ENCODE measurements at regions not wholly inside any gene's neighbourhood (a gene's known extent, or its start where the extent isn't known, plus 50 kb on each side); places are given as distances from the start of the nearest gene placed in this dataset.

DNA sequence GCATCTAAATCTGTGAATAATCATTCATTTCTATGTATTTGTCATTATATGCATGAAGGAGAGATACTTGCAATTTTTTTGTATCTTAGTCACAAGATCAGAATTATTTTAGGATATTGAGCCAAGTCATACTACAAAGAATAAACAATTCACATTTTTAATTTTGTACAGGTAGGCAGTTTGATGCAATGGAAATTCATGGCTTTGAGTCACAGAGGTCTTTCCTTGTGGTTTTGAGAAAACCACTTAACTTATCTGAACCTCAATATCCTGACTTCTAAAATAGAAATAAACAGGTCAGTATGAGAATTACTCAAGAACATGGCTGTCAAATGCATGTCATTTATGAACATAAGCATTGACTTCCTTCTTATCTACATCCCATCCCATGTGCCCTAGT, 221.4 kb upstream of the SLC10A2 start:
- Mint-ChIP-seq H3K27ac (no peak overlapping the region), H3K4me3 (no peak overlapping the region), H3K27me3 (no peaks in the 10 kb centered on the region), H3K36me3 (no peaks in the 10 kb centered on the region), H3K4me1 (ENCODE audit: low read depth in 2 of 2) (peaks cover 8 to 21% of the 10 kb centered on the region in 2 donors), H3K9me3 (no peaks in the 10 kb centered on the region)
- ATAC-seq = no peak
- DNase-seq (ENCODE audit: low spot score) = no peak

DNA sequence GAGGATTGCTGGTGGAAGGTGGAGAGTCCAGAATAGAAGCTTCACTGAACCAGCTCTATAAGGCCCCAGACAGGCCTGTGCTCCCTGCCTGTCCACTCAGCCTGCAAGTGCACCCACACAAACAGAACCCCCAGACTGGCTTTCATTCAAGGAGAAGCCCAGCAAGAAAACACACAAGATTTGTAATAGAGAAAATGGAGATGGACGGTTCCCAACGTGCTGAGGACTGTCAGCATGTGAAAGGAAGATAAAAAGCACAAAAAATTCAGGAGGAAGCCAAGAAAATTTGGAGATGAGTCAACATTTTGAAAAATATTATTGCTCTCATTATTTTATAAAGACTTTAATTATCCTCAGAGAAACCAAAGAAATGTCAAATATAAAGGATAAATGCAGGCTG, 218.2 kb upstream of the SLC10A2 start:
- DNase-seq (ENCODE audit: low spot score) (no peak), ATAC-seq (no peak)
- H3K27ac Mint-ChIP-seq = no peak overlapping the region
- no peaks in the 10 kb centered on the region for H3K36me3 Mint-ChIP-seq
- H3K9me3 Mint-ChIP-seq = peaks cover 5% of the 10 kb centered on the region
- peaks cover 8 to 18% of the 10 kb centered on the region in 2 donors for H3K4me1 Mint-ChIP-seq (ENCODE audit: low read depth in 2 of 2)
- H3K27me3 Mint-ChIP-seq = no peaks in the 10 kb centered on the region
- H3K4me3 Mint-ChIP-seq = no peak overlapping the region

DNA sequence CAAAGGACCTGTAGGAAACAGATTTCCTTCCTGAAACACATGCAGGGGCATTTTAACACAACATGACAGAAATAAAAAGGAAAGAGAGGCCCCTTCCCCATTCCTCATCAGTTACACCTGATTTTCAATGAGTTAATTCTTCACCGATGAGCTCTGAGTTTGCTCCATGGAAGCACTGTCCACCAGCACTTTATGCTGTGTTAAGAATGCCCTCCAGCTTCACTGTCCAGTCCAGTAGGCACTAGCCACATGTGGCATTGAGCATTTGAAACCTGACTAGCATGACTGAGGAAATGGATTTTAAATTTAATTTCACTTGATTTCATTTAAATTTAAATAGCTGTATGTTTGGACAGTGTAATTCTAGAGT, 217.2 kb upstream of the SLC10A2 start:
- Mint-ChIP-seq H3K27me3 (no peaks in the 10 kb centered on the region), H3K27ac (no peak overlapping the region), H3K4me1 (ENCODE audit: low read depth in 2 of 2) (peaks cover 4 to 11% of the 10 kb centered on the region in 2 donors), H3K9me3 (peaks cover 5% of the 10 kb centered on the region), H3K36me3 (no peaks in the 10 kb centered on the region), H3K4me3 (no peak overlapping the region)
- no peak for DNase-seq (ENCODE audit: low spot score)
- ATAC-seq = no peak

DNA sequence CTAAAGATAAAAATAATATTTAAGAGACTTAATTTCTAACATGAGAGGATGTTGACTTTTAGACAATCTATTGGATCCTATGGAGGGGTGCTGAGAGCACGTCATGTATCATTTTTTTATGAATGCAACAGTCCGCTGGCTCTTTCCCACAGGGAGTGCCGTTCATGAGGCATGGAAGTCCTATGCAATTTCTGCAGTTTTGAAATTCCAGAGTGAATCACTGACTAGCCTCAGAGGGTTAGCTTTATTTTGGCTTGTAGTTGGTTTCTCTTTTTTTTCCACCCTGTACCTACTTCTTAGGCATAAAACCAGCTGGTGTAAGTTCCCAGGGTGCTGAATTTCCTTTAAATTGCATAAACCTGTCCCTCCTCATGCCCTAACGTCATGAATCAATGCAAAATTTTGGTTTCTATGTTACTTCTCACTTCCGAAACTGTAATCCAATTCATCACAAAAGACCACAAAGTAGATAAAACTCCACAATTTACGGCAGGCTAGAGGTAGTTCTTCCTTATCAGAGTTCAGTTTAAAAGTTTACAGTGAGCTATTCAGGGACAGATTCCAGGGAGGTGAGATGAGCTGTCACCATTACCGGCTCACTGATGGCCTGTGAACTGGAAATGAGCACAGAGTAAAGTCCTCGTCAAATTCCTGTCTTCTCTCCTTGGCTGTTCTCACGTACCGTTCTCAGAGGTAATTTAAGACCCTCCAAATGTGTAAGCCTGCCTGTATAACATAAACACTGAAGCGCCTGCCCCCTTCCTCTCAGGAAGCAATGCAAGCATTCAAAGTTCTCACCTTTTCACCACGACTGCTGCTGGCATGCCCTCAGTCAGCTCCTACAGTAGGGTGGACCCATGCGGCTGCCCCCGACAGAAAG, 216.6 kb upstream of the SLC10A2 start:
- no peak for DNase-seq (ENCODE audit: low spot score)
- no peak for ATAC-seq
- no peaks in the 10 kb centered on the region for H3K36me3 Mint-ChIP-seq
- H3K4me1 Mint-ChIP-seq (ENCODE audit: low read depth in 2 of 2) = peaks cover 0 to 6% of the 10 kb centered on the region in 2 donors
- no peak overlapping the region for H3K4me3 Mint-ChIP-seq
- peaks cover 5% of the 10 kb centered on the region for H3K9me3 Mint-ChIP-seq
- H3K27me3 Mint-ChIP-seq = no peaks in the 10 kb centered on the region
- H3K27ac Mint-ChIP-seq = no peak overlapping the region

DNA sequence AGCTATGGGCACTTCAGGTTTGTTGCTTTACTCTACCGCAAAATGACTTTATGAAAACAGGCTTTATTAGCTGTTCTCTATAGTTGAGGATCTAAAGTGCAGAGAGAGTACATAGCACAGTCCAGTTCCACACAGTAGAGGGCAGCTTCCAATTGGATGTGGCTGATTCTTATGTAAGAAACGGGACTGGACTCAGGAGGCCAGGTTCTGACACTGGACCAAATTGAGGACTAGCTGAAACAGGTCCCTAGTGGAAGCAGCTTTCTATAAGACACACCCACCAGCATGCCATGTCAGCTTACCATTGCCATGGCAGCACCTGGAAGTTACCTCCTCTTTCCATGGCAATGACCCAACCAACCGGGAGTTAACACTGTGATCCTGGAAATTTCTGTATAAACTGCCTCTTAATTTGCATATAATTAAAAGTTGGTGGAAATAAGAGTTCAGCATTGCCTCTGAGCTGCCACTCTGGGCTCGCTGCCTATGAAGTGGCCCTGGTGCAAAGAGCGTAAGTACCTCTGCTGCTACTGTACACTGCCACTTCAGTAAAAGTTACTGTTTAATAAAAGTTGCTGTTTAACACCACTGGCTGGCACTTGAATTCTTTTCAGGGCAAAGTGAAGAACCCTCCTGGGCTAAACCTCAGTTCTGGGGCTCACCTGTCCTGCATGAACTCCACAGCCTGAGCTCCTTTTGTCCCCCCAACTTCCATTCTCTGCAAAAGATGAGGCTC, 211.9 kb upstream of the SLC10A2 start:
- peaks cover 7% of the 10 kb centered on the region for H3K9me3 Mint-ChIP-seq
- peaks cover 0 to 4% of the 10 kb centered on the region in 2 donors for H3K4me1 Mint-ChIP-seq (ENCODE audit: low read depth in 2 of 2)
- no peak for DNase-seq (ENCODE audit: low spot score)
- no peaks in the 10 kb centered on the region for H3K27me3 Mint-ChIP-seq
- no peak overlapping the region for H3K4me3 Mint-ChIP-seq
- no peak overlapping the region for H3K27ac Mint-ChIP-seq
- H3K36me3 Mint-ChIP-seq = no peaks in the 10 kb centered on the region
- ATAC-seq = no peak

DNA sequence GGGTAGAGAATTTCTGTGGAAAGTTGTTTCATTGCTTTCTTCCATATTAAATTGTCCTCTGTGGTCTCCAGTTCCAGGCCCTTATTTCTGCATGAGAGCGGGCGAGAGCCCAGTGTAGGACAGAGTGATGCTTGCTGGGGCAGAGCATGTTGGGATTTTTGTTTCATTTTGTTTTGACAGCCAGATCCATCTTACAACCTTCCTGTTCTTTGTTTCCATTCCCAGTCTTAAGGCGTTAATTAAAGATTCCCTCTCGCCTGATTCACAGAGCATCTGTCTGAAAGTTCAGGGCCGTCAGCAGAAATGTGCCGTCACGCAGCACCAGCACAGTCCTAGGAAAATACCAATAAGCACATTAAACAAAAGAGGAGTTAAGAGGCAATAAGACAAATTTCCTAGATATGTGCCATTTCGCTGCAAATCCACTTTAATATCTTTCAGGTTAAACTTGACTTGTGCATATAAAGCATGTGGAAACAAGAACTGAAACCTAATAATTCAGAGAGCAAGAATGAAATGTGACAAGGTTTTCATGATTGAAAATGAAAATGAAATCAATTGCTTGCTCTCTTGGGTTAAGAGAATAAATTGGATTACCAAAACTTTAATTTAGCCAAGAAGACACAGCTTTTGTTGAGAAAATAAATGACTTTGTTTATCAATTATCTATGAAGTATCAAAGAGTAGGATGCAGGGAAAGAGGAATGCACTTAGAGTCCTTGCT, 210.7 kb upstream of the SLC10A2 start:
- DNase-seq (ENCODE audit: low spot score) (no peak), ATAC-seq (no peak)
- Mint-ChIP-seq H3K4me1 (ENCODE audit: low read depth in 2 of 2) (no peaks in the 10 kb centered on the region), H3K4me3 (no peak overlapping the region), H3K27ac (no peak overlapping the region), H3K9me3 (peaks cover 7% of the 10 kb centered on the region), H3K27me3 (no peaks in the 10 kb centered on the region), H3K36me3 (no peaks in the 10 kb centered on the region)

DNA sequence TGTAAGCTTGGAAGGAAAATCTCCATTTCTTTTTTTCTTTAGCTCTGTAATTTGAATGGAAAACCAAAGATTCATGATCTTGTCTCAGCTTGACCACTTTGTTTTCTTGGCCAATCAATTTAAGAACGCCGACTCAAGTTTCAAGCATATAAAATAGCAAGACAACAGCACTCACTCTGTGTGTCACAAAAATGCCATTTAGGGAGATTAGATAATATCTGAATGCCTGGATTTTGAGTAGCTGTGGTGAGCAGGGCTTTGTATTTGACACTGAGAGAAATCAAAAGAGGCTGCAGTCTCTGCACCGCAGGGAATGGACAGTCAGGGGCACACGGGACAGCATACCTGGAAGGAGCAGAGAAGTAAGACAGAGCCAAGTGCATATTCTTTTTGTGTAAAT, 209.5 kb upstream of the SLC10A2 start:
- no peak for ATAC-seq
- no peaks in the 10 kb centered on the region for H3K4me1 Mint-ChIP-seq (ENCODE audit: low read depth in 2 of 2)
- no peaks in the 10 kb centered on the region for H3K36me3 Mint-ChIP-seq
- H3K27ac Mint-ChIP-seq = no peak overlapping the region
- H3K4me3 Mint-ChIP-seq = no peak overlapping the region
- DNase-seq (ENCODE audit: low spot score) = no peak
- H3K9me3 Mint-ChIP-seq = peaks cover 7% of the 10 kb centered on the region
- no peaks in the 10 kb centered on the region for H3K27me3 Mint-ChIP-seq

DNA sequence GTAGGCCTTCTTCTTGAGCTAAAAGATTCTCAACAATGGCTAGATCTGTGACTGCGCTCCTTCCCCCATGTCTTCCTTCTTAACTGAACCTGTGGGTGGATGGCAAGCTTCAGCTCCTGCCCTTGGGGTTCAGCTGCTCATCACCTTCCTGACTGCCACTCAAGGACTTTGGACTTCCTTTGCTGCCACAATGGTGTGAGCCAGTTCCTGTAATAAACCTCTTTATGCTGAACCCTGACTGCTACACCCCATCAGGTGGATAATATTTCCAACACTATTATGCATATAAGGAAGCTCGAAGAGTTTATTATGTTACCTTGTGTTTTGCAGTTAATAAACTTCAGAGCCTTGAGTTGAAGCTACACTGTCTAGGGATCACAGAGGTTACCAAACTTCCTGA, 208.9 kb upstream of the SLC10A2 start:
- no peaks in the 10 kb centered on the region for H3K36me3 Mint-ChIP-seq
- H3K27me3 Mint-ChIP-seq = no peaks in the 10 kb centered on the region
- DNase-seq (ENCODE audit: low spot score) (no peak), ATAC-seq (no peak)
- no peak overlapping the region for H3K27ac Mint-ChIP-seq
- no peak overlapping the region for H3K4me3 Mint-ChIP-seq
- H3K4me1 Mint-ChIP-seq (ENCODE audit: low read depth in 2 of 2) = no peaks in the 10 kb centered on the region
- H3K9me3 Mint-ChIP-seq = peaks cover 7% of the 10 kb centered on the region

DNA sequence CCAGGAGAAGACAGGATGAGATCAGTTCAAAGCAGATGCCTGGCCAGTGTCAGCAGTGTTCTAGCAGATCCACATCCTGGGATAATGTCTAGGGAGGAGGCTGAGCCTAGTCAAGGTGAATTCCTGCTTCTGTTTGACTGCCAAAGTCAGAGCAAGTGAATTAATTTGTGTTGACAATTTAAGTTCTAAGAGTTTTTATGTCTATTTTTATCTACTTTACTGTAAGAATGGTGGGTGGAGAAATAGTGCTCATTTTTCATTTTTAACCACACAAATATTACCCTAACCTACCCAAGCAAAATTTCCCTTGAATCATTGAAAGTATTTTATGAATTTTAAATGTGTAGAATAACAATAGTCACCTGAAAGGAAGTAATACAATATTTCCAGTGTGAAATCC, 207.6 kb upstream of the SLC10A2 start:
- Mint-ChIP-seq H3K36me3 (no peaks in the 10 kb centered on the region), H3K9me3 (peaks cover 2% of the 10 kb centered on the region), H3K4me3 (no peak overlapping the region), H3K4me1 (ENCODE audit: low read depth in 2 of 2) (no peaks in the 10 kb centered on the region), H3K27ac (no peak overlapping the region), H3K27me3 (no peaks in the 10 kb centered on the region)
- DNase-seq (ENCODE audit: low spot score) (no peak), ATAC-seq (no peak)

DNA sequence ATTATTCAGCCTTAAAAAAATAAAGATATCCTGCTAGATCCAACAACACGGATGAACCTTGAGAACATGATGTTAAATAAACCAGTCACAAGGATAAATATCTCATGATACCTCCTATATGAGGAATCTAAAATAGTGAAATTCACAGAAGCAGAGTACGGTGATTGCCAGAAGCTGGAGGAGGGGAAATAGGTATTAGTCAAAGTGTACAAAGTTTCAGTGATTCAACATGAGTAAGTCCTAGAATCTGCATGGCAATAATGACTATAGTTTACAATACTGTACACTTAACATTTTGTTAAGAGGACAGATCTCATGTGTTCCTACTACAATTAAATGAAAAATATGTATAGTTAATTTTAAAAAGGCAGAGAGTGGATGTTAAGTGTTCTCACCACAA, 206.6 kb upstream of the SLC10A2 start:
- peaks cover 2% of the 10 kb centered on the region for H3K9me3 Mint-ChIP-seq

DNA sequence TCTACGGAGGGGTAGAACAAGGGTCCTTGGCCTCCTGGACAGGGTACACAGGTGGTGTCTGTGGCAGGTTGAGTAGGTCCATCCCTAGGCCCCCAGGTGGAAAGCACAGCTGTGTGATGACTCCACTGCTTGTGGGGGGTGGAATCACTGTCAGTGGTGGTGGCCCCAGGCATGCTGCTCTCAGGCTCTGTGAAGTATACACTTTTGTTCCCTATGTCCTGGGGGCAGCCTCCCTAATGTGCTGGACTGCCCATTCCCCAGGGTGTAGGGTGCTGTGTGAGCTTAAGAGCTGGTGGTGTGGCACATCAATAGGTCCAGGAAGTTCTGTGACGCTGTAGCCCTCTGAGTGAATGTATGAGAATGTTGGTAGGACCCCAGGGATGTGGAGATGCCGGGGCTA, 197.2 kb upstream of the SLC10A2 start:
- DNase-seq (ENCODE audit: low spot score) = no peak
- H3K4me3 Mint-ChIP-seq = no peak overlapping the region
- H3K36me3 Mint-ChIP-seq = peaks cover 16% of the 10 kb centered on the region
- H3K27me3 Mint-ChIP-seq = no peaks in the 10 kb centered on the region
- peak in 1 of 2 donors; percentile 33 for ATAC-seq
- H3K9me3 Mint-ChIP-seq = peaks cover 9% of the 10 kb centered on the region
- H3K27ac Mint-ChIP-seq = no peak overlapping the region
- no peaks in the 10 kb centered on the region for H3K4me1 Mint-ChIP-seq (ENCODE audit: low read depth in 2 of 2)

More for the DNA sequence above, 206.6 kb upstream of the SLC10A2 start:
- H3K36me3 Mint-ChIP-seq = no peaks in the 10 kb centered on the region
- ATAC-seq = no peak
- no peaks in the 10 kb centered on the region for H3K27me3 Mint-ChIP-seq
- no peak overlapping the region for H3K27ac Mint-ChIP-seq
- no peak overlapping the region for H3K4me3 Mint-ChIP-seq
- no peak for DNase-seq (ENCODE audit: low spot score)
- no peaks in the 10 kb centered on the region for H3K4me1 Mint-ChIP-seq (ENCODE audit: low read depth in 2 of 2)

DNA sequence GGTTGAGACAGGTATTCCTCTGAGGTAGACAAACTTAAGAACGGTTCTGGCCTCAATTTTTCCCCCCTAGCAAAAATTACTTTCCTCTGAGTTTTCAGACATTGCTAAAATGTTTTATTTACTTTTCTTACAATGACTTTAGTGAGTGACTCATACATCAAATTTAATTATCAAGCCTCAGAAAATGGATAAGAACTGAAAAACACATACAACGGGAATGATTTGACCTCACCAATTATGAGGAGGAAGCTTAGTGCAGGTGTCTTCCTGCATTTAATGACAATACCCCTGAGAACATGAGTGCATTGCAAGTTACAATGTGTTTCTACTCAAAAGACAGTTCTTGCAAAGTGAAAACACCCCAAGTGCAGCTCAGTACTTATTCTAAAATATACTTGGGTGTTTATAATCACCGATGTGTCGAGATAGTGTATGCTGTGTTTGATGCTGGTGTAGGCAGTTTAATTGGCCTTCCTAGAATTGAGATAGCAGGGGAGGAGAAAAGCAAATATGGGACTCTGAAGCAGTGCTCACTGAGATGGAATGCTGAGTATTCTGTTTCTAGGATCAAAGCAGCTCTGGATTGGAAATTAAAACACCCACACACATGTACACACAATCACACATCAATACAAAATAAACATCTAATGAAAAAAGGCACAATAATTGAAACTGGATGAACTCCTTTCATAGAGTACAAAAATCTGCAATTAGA, 189.5 kb upstream of the SLC10A2 start:
- H3K9me3 Mint-ChIP-seq = peaks cover 8% of the 10 kb centered on the region
- DNase-seq (ENCODE audit: low spot score) (no peak), ATAC-seq (no peak)
- H3K36me3 Mint-ChIP-seq = no peaks in the 10 kb centered on the region
- H3K4me1 Mint-ChIP-seq (ENCODE audit: low read depth in 2 of 2) = no peaks in the 10 kb centered on the region
- no peak overlapping the region for H3K27ac Mint-ChIP-seq
- no peak overlapping the region for H3K4me3 Mint-ChIP-seq
- no peaks in the 10 kb centered on the region for H3K27me3 Mint-ChIP-seq

DNA sequence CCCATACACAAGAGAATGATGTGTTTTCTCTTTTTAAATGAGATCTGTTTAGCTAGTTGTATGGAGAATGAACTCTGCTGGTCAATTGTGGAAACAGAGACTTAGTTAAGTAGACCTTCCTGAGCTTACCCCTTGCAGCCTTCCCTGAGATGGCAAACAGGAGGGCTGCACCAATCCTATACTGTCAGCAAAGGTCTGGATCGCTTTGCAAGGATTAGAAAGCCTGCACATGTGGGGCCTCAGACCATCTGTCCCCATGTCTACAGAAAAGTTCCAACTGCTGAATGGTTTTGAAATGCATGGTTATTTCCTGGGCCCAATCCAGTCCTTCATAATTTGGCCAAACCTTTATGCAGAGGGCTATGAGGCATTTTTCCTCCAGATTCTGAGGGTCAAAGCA, 183.9 kb upstream of the SLC10A2 start:
- H3K27ac Mint-ChIP-seq = no peak overlapping the region
- no peaks in the 10 kb centered on the region for H3K4me1 Mint-ChIP-seq (ENCODE audit: low read depth in 2 of 2)
- no peaks in the 10 kb centered on the region for H3K27me3 Mint-ChIP-seq
- no peak for ATAC-seq
- H3K4me3 Mint-ChIP-seq = no peak overlapping the region
- H3K36me3 Mint-ChIP-seq = no peaks in the 10 kb centered on the region
- peaks cover 15% of the 10 kb centered on the region for H3K9me3 Mint-ChIP-seq
- DNase-seq (ENCODE audit: low spot score) = no peak
